GM18867 (cell line): ENCODE measurements at regions not wholly inside any gene's neighbourhood (a gene's known extent, or its start where the extent isn't known, plus 50 kb on each side); places are given as distances from the start of the nearest gene placed in this dataset.
A peak's percentile ranks its signal among the peaks of the same experiment; 100 is the strongest.

Experiments used
- ATAC-seq: cut with Tn5 transposase; IDR thresholded peaks from one replicate; pipeline ENCODE4 v1.9.1; 2021; ENCODE audit warnings: mild to moderate bottlenecking, moderate library complexity; ENCODE audit not compliant: unreplicated experiment

GRCh38 chr6:90753820-90754643, 167.2 kb upstream of the MAP3K7 start:
- no peak for ATAC-seq

DNA sequence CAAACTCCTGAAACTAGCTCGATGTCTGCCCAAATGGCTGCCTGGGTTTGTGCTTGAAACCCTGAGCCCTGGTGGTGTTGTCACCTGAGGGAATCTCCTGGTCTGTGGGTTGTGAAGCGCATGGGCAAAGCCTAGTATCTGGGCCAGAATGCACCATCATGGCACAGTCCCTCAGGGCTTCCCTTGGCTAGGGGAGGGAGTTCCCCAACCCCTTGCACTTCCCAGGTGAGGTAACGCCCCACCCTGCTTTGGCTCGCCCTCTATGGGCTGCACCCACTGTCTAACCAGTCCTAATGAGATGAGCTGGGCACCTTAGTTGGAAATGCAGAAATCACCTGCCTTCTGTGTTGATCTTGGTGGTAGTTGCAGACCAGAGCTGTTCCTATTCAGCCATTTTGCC, 152.9 kb upstream of the MAP3K7 start:
- ATAC-seq: no peak

DNA sequence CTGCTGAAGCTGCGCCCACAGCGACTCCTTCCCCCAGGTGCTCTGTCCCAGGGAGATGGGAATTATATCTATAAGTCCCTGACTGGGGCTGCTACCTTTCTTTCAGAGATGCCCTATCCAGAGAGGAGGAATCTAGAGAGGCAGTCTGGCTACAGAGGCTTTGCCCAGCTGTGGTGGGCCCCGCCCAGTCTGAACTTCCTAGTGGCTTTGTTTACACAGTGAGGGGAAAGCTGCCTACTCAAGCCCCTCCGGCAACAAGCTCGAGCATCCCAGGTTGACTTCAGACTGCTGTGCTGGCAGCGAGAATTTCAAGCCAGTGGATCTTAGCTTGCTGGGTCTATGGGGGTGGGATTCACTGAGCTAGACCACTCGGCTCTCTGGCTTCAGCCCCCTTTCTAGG, 152.5 kb upstream of the MAP3K7 start:
- no peak for ATAC-seq

- ATAC-seq: peak; percentile 87
Observed at GRCh38 chr6:90730151-90730673, 143.3 kb upstream of the MAP3K7 start.

DNA sequence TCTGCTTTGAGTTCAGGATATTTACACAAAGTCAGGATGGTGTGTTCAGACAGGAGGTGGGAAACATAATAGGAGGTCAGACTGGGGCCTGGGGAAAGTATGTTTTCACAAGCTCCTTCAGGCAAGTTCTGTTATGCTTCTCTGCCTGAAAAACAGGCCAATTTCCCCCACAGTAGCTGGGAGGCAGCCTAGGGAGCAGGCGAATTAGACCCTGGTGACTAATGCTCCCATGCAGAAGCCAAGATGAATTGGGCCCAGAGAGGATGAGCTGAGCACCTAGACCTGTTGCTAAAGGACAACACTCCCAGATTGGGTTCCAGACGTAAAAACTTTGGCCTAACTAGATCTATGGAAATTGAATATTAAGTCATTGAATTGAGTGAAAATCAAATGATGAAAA, 142.2 kb upstream of the MAP3K7 start:
- no peak for ATAC-seq

DNA sequence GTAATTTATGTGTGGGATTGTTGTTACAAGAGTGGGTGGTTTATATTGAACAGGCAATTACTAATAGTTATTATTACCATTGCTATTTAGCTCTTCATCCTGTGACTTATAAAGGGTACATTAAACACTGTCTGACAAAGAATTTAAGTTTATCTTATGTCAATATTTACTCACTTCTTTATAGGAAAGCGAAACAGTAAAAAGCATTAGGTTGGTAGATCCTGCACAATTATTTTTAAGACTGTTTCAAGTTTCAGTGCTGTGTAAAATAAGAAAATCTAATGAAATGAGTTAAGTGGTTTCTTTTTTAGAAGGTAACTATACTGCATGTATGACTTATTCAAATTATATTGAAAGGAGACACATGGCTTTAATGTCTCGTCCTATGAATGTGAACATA, 135.8 kb upstream of the MAP3K7 start:
- ATAC-seq: no peak

- ATAC-seq: no peak
Observed at GRCh38 chr6:90720404-90720803, 133.5 kb upstream of the MAP3K7 start.

DNA sequence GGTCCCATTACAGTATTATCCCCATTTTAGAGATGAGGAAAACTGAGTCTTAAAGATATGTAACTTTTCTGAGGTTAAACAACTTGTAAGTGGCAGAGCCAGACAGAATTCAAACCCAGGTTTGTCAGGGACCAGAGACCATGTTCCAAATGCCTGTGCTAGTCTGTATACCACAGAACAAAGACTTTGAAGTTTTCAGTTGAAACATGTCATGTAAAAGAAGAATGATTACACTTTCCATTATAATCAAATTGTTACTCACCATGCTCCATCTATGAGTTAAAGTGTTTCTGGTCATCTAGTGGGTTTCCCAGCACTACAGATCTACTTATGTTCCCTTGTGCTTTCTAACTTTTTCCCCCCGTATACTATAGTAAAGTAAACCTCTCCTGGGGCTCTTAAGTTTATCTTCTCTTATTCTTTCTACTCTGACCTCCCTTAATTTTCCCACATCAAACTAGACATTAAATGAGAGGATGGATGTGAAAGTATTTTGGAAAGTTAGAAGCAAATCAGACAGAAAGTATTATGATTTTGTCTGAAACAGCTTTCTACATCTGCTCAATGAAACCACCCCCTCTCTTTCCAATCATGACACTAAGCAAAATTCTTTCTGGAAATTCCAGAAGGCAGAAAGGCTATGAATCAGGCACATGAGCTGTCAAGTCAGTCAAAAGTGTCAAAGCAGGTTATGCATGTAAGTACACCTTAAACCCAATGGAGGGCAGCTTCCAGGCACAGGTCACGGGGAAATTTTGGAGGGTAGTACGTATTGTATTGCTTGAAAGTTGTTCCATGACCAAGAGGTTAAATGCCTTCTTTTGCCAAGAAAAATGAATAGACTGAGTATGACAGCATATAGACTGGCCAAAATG, 132.7 kb upstream of the MAP3K7 start:
- ATAC-seq: no peak

- ATAC-seq: no peak
Observed at GRCh38 chr6:90716376-90716775, 129.5 kb upstream of the MAP3K7 start.

DNA sequence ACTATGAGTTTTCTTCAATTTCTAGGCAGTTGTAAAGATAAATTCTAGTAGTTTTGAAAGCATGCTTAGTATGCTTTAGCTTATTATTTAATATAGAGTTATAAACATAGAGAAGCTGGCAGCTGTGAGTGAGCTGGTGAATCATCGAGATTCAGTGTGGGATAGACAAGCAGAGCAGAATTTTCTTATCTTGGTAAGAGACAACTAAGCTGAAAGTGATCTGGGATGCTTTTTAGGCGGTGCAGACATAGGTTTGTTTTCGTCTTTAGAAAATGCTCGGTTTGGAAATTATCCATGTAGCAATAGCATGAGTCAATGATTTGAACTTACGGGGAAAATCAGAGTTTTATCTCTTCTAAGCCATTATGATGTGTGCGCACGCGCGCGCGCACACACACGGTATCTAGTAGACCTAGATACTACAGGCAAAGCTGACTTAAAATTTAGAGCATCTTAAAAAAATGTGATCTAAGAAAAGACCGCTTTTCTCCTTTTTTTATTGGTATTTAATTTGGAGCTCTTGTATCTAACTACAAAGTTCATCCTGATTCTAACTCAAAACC, 128.3 kb upstream of the MAP3K7 start:
- ATAC-seq: no peak

GRCh38 chr6:90714319-90714718, 127.4 kb upstream of the MAP3K7 start:
- no peak for ATAC-seq

- ATAC-seq: no peak
Observed at GRCh38 chr6:90712114-90712513, 125.2 kb upstream of the MAP3K7 start.

GRCh38 chr6:90709431-90709996, 122.6 kb upstream of the MAP3K7 start:
- no peak for ATAC-seq

- ATAC-seq: no peak
Observed at GRCh38 chr6:90708206-90708737, 121.4 kb upstream of the MAP3K7 start.

DNA sequence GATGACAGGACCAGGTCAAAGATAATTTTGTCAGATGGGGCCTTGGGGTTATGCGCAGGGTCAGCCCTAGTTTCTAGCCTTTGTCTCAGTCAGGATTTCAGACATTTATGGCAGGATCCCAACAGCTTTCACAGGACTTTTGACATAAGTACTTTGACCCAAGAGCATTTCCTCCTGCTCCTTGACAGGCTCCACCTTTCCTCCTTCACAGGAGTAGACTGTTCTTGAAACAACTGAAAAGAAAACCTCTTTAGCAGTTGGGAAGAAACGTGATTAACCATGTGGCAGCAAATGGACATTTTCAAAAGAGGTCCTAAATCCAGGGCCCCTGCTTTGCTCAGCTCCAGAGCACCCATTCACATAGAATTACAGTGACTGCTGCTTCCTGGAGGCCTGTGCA, 120.4 kb upstream of the MAP3K7 start:
- no peak for ATAC-seq

DNA sequence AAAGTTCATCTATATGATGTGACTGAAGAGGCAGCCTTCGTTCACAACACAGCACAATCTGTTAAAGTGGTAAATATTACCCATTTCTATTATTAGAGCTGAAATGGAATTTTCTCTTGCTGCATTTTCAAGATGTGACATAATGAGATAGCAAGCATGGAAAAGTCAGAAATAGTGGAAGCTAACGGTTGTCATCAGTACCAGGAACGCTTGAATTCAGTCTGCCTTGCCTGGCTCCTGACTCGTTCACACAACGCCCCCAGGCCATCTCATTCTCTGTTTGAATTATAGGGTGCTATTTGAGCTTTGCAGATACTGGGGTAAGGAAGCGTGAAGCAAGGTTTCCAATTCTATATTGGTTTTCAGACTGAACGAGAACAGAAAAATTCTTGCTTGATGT, 116.5 kb upstream of the MAP3K7 start:
- no peak for ATAC-seq

DNA sequence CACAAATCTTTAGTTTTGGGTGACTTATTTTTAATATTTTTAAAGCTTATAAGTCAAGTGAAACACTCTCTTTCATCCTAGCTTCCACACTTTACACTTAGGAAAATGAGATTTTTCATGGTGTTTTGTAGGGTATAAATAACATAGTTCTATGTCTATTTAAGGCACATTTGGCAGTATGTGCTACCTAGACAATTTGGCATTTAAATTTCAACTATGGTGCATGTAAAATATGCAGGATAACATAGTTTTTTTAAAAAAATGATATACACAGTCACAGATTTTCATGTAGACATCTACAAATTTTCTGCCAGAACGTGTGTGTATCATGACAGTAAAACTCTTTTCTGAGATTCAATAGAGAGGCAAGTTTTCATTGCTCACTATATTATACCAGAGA, 115.1 kb upstream of the MAP3K7 start:
- ATAC-seq: no peak

DNA sequence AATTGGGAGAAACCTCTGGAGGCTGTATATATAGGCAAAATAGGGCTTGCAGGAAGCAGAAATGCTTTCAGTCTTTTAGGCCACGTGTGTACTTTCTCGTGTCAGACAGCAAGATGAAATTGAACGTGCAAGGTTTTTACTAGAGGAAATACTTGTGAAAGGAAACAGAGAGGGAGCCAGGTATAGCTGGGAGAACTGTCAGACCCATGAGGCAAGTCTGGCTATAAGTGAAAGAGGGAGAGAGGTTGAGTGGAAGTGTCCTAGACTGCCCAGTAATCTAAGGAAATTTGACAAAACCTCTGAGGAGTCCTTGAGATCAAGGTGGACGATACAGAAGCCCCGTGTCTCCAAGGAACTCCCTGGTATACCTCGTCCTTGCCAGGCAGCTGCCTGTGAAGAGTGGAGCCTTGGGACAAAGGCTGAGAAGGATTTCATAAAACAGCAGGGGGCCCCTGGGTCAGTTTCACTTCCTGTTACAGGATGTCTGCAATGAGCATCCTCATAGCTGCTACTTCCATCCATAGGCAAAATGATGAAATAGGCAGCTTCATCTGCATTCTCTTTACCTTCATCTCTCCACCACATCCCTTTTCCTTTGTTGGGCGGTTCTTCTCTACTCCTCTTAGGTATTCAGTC, 114.4 kb upstream of the MAP3K7 start:
- peak; percentile 79 for ATAC-seq

DNA sequence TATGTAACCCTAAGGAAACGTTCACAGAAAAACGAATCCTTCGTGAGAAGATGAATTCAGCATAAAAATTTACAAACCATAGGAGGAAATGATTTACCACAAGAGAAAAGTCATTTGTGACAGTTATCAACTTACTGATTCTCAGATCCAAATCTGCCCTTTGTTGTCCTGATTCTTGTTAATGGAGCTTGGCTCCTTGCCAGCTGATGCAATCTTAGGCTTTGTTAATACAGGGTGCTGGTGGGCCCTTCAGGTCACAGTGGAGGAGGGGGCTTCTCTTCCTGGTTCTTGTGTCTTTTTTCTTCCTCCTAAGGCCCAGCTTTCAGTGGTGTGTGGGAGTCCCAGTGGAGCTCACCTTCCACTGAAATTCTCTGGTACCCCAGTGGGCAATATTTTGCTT, 108.4 kb upstream of the MAP3K7 start:
- ATAC-seq: no peak

GRCh38 chr6:90694802-90695201, 107.9 kb upstream of the MAP3K7 start:
- ATAC-seq: no peak
